IPS-18c (cell line): ENCODE measurements at regions not wholly inside any gene's neighbourhood (a gene's known extent, or its start where the extent isn't known, plus 50 kb on each side); places are given as distances from the start of the nearest gene placed in this dataset.

Experiments
- H3K4me3 ChIP-seq: 2 replicates; pipeline ENCODE4 v1.7.0; 2013; ENCODE audit warnings: low read depth, mild to moderate bottlenecking, low read length, moderate library complexity; ENCODE audit not compliant: insufficient read depth
- H3K9me3 ChIP-seq: one replicate; pipeline ENCODE4 v1.6.1; 2013; ENCODE audit warnings: mild to moderate bottlenecking, low read length, moderate library complexity; ENCODE audit not compliant: control insufficient read depth, insufficient read depth

GRCh38 chr20:48571949-48572847, 255.6 kb downstream of the PREX1 start:
- no peak overlapping the region for H3K4me3 ChIP-seq
- H3K9me3 ChIP-seq, result no peaks in the 10 kb centered on the region

GRCh38 chr20:48569679-48570078, 258.1 kb downstream of the PREX1 start:
- no peak overlapping the region for H3K4me3 ChIP-seq
- H3K9me3 ChIP-seq, result no peaks in the 10 kb centered on the region

DNA sequence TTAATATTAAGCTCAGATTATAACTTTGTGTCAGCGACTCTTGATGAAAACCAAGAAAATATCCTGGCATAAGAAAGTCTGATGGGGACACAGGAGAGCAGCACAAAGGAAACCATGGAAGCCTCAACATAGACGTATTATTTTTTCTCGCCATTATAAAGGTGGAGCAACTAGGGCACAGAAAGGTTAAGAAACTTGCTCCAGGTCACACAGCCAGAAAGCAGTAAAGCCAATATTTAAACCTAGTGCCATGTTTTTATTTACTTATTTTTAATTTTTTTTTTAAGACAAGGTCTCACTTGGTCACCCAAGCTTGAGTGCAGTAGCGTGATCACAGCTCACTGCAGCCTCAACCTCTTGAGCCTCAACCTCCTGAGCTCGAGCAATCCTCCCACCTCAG, 259.3 kb downstream of the PREX1 start:
- Histone ChIP-seq H3K4me3 (no peak overlapping the region), H3K9me3 (peaks cover 3% of the 10 kb centered on the region)

DNA sequence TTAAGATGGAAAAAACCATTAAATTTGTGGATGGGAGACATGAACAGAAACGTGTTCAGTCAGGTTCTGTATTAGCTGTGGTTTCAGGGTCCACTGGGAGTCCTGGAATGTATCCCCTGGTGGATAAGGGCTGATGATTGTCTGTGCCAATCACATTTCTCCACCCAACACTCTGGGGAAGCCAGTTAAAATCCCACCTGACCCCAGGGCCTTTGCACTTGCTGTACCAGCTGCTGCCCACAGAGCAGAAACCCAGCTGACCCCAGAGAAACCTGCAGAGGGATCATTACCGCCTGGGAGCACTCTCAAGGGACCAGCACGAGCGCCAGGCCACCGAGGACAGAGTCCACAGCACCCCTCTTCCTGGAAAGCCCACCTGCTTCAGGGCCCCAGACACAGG, 260.7 kb downstream of the PREX1 start:
- H3K9me3 ChIP-seq, result peaks cover 3% of the 10 kb centered on the region
- H3K4me3 ChIP-seq, result no peak overlapping the region

- H3K4me3 ChIP-seq, result no peak overlapping the region
- H3K9me3 ChIP-seq, result peaks cover 3% of the 10 kb centered on the region
These were observed 262.7 kb downstream of the PREX1 start for GRCh38 chr20:48564982-48565539.

- no peak overlapping the region for H3K4me3 ChIP-seq
- H3K9me3 ChIP-seq, result peaks cover 3% of the 10 kb centered on the region
These were observed 264.5 kb downstream of the PREX1 start for GRCh38 chr20:48563191-48563870.

GRCh38 chr20:48562586-48563116, 265.1 kb downstream of the PREX1 start:
- Histone ChIP-seq H3K4me3 (no peak overlapping the region), H3K9me3 (peaks cover 3% of the 10 kb centered on the region)

GRCh38 chr20:48558906-48559305, 268.9 kb downstream of the PREX1 start:
- no peaks in the 10 kb centered on the region for H3K9me3 ChIP-seq
- H3K4me3 ChIP-seq, result no peak overlapping the region

DNA sequence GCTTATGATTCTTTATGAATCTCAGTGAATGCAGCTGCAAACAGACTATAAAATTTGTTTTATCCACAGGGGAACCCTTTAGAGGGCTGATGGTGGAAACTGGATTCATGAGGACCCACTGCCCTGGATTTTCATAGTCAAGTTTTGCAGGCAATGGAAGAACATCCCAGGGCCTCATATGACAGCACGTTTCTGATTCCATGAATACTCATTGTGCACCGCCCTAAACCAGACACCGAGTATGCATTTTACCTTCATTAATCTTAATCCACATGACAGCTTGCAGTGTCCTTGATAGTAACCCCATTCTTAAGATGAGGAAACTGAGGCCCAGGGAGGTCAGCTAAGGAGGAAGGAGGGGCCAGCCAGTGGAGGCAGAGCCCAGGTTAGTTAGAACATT, 270.4 kb downstream of the PREX1 start:
- Histone ChIP-seq H3K9me3 (peaks cover 2% of the 10 kb centered on the region), H3K4me3 (no peak overlapping the region)

GRCh38 chr20:48556956-48557355, 270.8 kb downstream of the PREX1 start:
- peaks cover 2% of the 10 kb centered on the region for H3K9me3 ChIP-seq
- no peak overlapping the region for H3K4me3 ChIP-seq

- Histone ChIP-seq H3K4me3 (no peak overlapping the region), H3K9me3 (peaks cover 2% of the 10 kb centered on the region)
These were observed 275.2 kb downstream of the PREX1 start for GRCh38 chr20:48552550-48552949.

DNA sequence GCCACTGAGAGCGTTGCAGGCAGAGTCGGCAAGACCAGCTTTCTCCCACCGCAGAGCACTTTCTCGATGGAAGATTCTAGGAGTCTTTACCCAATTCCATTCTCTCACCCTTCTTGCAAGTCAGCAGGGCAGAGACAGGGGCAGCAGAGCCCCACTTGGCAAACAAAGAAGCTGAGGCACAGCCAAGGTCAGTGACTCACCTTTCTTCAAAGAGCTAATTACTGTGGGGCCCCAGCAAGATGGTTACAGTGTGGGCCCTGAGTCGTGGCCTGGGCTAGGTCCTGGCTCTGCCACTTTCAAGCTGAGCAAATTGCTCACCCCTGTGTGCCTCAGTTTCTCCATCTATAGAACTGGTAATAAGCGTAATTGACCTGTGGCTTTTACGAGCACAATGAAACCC, 277.0 kb downstream of the PREX1 start:
- peaks cover 2% of the 10 kb centered on the region for H3K9me3 ChIP-seq
- no peak overlapping the region for H3K4me3 ChIP-seq

GRCh38 chr20:48547664-48548063, 280.1 kb downstream of the PREX1 start:
- Histone ChIP-seq H3K4me3 (no peak overlapping the region), H3K9me3 (no peaks in the 10 kb centered on the region)

- Histone ChIP-seq H3K4me3 (no peak overlapping the region), H3K9me3 (no peaks in the 10 kb centered on the region)
These were observed 283.1 kb downstream of the PREX1 start for GRCh38 chr20:48544402-48545339.

- Histone ChIP-seq H3K9me3 (no peaks in the 10 kb centered on the region), H3K4me3 (no peak overlapping the region)
These were observed 286.2 kb downstream of the PREX1 start for GRCh38 chr20:48541581-48542071.

DNA sequence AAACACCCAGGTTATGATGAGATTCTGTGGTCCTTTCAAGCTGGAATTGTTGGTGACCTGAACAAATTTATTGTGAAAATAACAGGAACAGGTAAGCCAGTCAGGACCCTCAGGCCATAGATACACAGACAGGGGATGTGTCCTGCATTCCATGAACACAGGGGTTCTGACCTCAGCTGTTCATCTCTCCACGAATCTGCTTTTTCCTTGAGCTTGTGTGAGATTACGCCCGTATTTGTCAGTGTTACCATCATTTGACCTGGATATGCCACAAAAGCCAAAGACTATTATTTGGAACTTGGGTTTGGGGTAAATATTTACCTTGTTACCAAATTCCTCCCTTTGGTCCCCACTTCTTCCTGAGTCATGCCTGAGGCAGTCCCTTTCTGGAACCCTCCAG, 288.9 kb downstream of the PREX1 start:
- Histone ChIP-seq H3K4me3 (no peak overlapping the region), H3K9me3 (no peaks in the 10 kb centered on the region)
